CD8-positive, alpha-beta memory T cell (primary cell): ENCODE measurements at regions not wholly inside any gene's neighbourhood (a gene's known extent, or its start where the extent isn't known, plus 50 kb on each side); places are given as distances from the start of the nearest gene placed in this dataset.

Experiments
- CTCF ChIA-PET: fragments of 350-600 bp; sonication (Branson Sonifier 250); formaldehyde crosslinking; loops from one replicate; lab custom pipeline; 2021; ENCODE audit warnings: antibody characterized with exemption; lab: Charles Lee
- POLR2A ChIA-PET: fragments of 350-600 bp; sonication (Branson Sonifier 250); formaldehyde crosslinking; loops from one replicate; lab custom pipeline; 2021; ENCODE audit warnings: antibody characterized with exemption; lab: Charles Lee
- DNase-seq, 5 donors: peaks; one replicate each; pipeline versions ENCODE4 v3.0.0 to v3.0.0-alpha.2; 2020 to 2022; ENCODE audit warnings: mixed read lengths in 1 of 5
- H3K27ac ChIP-seq: one replicate; pipeline ENCODE4 v1.7.0; 2013; ENCODE audit warnings: low read depth, mild to moderate bottlenecking, low read length, moderate library complexity
- H3K27me3 ChIP-seq: 2 replicates; pipeline ENCODE4 v1.7.0; 2013; ENCODE audit warnings: low read length, mild to moderate bottlenecking; ENCODE audit not compliant: insufficient read depth, poor library complexity, severe bottlenecking
- H3K36me3 ChIP-seq: 2 replicates; pipeline ENCODE4 v1.7.0; 2013; ENCODE audit warnings: mild to moderate bottlenecking, low read length, moderate library complexity; ENCODE audit not compliant: insufficient read depth
- H3K4me1 ChIP-seq: 2 replicates; pipeline ENCODE4 v1.7.0; 2013; ENCODE audit warnings: mild to moderate bottlenecking, low read length, moderate library complexity; ENCODE audit not compliant: insufficient read depth
- H3K4me3 ChIP-seq: 2 replicates; pipeline ENCODE4 v1.7.0; 2013; ENCODE audit warnings: mild to moderate bottlenecking, low read length
- H3K9me3 ChIP-seq: 2 replicates; pipeline ENCODE4 v1.7.0; 2013; ENCODE audit warnings: mild to moderate bottlenecking, low read length
- H3K27ac Mint-ChIP-seq, 8 donors: one replicate each; pipeline ENCODE4 v1.8.0; 2020 to 2021; ENCODE audit warnings: mixed read lengths in 8 of 8, mild to moderate bottlenecking in 6 of 8, inconsistent platforms in 3 of 8, moderate library complexity in 3 of 8
- H3K27me3 Mint-ChIP-seq, 2 donors: one replicate each; pipeline ENCODE4 v1.8.0; 2020 to 2021; ENCODE audit warnings: mixed read lengths in 2 of 2, mild to moderate bottlenecking in 1 of 2, moderate library complexity in 1 of 2
- H3K36me3 Mint-ChIP-seq, 3 donors: one replicate each; pipeline ENCODE4 v1.8.0; 2020 to 2021; ENCODE audit warnings: mixed read lengths in 3 of 3, inconsistent platforms in 1 of 3, mild to moderate bottlenecking in 1 of 3
- H3K4me1 Mint-ChIP-seq, 3 donors: one replicate each; pipeline ENCODE4 v1.8.0; 2020 to 2021; ENCODE audit warnings: mixed read lengths in 3 of 3, inconsistent platforms in 1 of 3, mild to moderate bottlenecking in 1 of 3
- H3K4me3 Mint-ChIP-seq, 7 donors: one replicate each; pipeline ENCODE4 v1.8.0; 2020 to 2021; ENCODE audit warnings: mixed read lengths in 7 of 7, mild to moderate bottlenecking in 6 of 7, moderate library complexity in 4 of 7, inconsistent platforms in 2 of 7
- H3K9me3 Mint-ChIP-seq, 5 donors: one replicate each; pipeline ENCODE4 v1.8.0; 2020 to 2022; ENCODE audit warnings: mixed read lengths in 5 of 5, mild to moderate bottlenecking in 3 of 5, moderate library complexity in 2 of 5, inconsistent platforms in 1 of 5

DNA sequence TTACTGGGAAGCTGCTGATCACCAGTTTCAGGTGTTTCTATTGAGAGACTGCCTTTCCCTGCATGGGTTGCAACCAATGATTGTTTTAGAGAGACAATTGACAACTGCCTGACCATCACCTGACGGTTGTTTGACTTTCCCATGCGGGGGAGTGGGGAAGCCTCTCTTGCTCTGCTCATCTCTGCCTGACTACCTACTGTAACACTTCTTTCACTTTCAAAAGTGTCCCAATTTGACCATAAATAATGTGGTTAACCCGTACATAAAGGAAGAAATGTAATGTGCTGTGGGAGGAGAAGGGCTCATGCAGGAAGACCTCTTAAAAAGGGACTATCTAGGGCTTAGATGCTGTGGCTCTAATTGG lies 122.1 kb upstream of the PHACTR1 start:
- no peak for DNase-seq
- POLR2A ChIA-PET = no interaction called here
- H3K4me3 ChIP-seq = no peak overlapping the region
- H3K27ac ChIP-seq = no peak overlapping the region
- CTCF ChIA-PET = no interaction called here
- H3K4me1 ChIP-seq = no peaks in the 10 kb centered on the region
- H3K4me1 Mint-ChIP-seq = no peaks in the 10 kb centered on the region
- H3K36me3 Mint-ChIP-seq = no peaks in the 10 kb centered on the region
- H3K27me3 Mint-ChIP-seq = no peaks in the 10 kb centered on the region
- no peak overlapping the region for H3K4me3 Mint-ChIP-seq
- H3K9me3 Mint-ChIP-seq = no peaks in the 10 kb centered on the region
- H3K36me3 ChIP-seq = no peaks in the 10 kb centered on the region
- H3K27ac Mint-ChIP-seq = peak overlapping the region in 1 of 8 donors; percentile 31
- no peaks in the 10 kb centered on the region for H3K27me3 ChIP-seq
- no peaks in the 10 kb centered on the region for H3K9me3 ChIP-seq

DNA sequence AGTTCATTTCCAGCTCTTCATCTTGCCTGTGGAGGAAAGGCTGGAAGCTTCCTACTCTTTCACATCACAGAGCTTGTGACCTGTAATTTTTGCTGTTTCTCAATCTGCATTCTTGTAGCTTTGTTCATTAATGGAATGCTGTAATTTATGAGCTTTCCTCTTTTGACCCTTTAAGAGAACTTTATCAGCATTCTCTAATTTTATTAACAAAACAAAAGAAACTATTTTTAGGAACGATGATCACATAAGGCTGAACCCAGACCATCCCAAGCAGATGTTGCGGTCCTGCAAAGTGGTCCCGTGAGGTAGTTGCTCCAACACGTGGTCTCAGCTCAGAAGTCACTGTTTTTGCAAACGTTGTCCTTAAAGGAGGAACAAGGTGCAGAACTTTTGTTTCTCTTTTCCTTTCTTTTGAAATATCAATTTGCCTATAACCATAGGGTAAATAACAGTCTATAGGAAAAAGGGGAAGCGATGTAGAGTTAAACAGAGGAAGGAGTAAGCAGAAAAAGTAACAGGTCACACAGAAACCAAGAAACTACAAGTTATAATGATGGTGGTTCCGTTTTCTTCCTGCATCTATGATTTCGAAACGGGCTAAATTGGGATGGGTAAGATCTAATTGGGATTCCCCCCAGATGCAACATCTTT lies 121.3 kb upstream of the PHACTR1 start:
- Mint-ChIP-seq H3K4me3 (no peak overlapping the region), H3K4me1 (no peaks in the 10 kb centered on the region), H3K27ac (no peak overlapping the region), H3K36me3 (no peaks in the 10 kb centered on the region), H3K9me3 (no peaks in the 10 kb centered on the region), H3K27me3 (no peaks in the 10 kb centered on the region)
- H3K36me3 ChIP-seq = no peaks in the 10 kb centered on the region
- no peaks in the 10 kb centered on the region for H3K9me3 ChIP-seq
- DNase-seq = no peak
- no peaks in the 10 kb centered on the region for H3K4me1 ChIP-seq
- no peak overlapping the region for H3K27ac ChIP-seq
- no peaks in the 10 kb centered on the region for H3K27me3 ChIP-seq
- H3K4me3 ChIP-seq = no peak overlapping the region
- ChIA-PET CTCF (no interaction called here), POLR2A (no interaction called here)

DNA sequence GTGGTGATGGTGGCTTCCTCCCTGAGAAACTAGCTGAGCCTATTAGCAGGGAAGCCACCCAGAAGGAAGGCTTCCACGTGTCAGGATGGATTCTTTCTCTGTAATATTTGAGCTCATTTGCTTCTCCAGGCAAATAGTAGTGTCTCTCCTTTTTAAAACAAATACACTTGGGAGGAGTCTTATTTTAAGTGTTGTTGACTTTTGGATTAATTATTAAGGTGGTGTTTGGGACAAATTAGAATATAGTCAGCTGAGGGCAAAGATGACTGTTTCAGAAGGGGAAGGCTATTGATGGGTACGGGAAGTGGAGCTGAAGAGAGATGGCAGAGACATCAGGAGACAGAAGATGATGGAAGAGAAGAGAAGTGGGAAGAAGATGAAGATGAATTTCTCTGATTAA lies 119.8 kb upstream of the PHACTR1 start:
- Mint-ChIP-seq H3K27ac (no peak overlapping the region), H3K4me1 (no peaks in the 10 kb centered on the region), H3K4me3 (no peak overlapping the region), H3K9me3 (no peaks in the 10 kb centered on the region), H3K36me3 (no peaks in the 10 kb centered on the region), H3K27me3 (no peaks in the 10 kb centered on the region)
- H3K4me1 ChIP-seq = no peaks in the 10 kb centered on the region
- DNase-seq = no peak
- POLR2A ChIA-PET = no interaction called here
- no peak overlapping the region for H3K27ac ChIP-seq
- H3K4me3 ChIP-seq = no peak overlapping the region
- H3K27me3 ChIP-seq = no peaks in the 10 kb centered on the region
- H3K36me3 ChIP-seq = no peaks in the 10 kb centered on the region
- CTCF ChIA-PET = no interaction called here
- H3K9me3 ChIP-seq = no peaks in the 10 kb centered on the region

DNA sequence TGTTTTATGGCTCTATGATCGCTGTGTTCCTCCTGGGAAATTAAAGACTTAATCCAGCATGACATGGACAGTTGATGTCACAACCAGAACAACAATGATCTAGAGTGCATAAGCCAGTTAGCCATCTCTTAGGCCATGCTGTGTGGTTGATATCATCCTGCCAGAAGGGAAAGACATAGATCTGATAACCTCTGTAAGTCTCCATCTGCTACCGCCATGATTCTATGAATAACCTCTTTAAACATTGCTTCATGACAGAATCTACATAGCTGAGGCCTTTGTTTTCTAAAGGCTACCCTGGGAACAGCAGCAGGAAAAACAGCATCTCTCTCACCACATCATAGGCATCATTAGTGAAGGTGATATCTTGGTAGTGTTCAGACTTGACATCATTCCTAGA lies 117.6 kb upstream of the PHACTR1 start:
- peaks cover 0 to 4% of the 10 kb centered on the region in 2 donors for H3K27me3 Mint-ChIP-seq
- Histone ChIP-seq H3K36me3 (no peaks in the 10 kb centered on the region), H3K27ac (no peak overlapping the region), H3K4me1 (no peaks in the 10 kb centered on the region), H3K27me3 (no peaks in the 10 kb centered on the region), H3K9me3 (no peaks in the 10 kb centered on the region), H3K4me3 (no peak overlapping the region)
- ChIA-PET CTCF (no interaction called here), POLR2A (no interaction called here)
- H3K4me1 Mint-ChIP-seq = no peaks in the 10 kb centered on the region
- H3K36me3 Mint-ChIP-seq = no peaks in the 10 kb centered on the region
- DNase-seq = no peak
- no peak overlapping the region for H3K27ac Mint-ChIP-seq
- no peak overlapping the region for H3K4me3 Mint-ChIP-seq
- H3K9me3 Mint-ChIP-seq = no peaks in the 10 kb centered on the region

DNA sequence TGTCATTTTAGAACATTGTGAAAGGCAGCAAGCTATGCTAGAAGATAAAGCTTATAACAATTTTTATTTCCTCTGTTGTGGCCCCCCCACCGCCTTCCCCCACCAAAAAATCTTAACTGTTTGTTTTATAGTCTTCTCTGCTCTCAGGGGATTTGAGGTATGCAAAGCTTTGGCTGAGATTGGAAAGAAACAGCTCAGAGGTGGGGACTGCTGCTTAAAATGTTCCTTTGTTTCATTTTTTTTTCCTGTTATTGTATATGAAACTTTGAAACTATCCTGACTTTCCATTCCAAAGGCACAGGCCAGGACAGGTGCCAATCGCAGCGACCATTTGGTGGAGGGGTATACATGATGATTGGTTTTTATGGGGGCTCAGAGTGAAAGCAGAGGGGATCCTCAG lies 114.7 kb upstream of the PHACTR1 start:
- CTCF ChIA-PET = no interaction called here
- peaks cover 0 to 2% (median 0%) of the 10 kb centered on the region in 3 donors for H3K4me1 Mint-ChIP-seq
- H3K36me3 Mint-ChIP-seq = no peaks in the 10 kb centered on the region

DNA sequence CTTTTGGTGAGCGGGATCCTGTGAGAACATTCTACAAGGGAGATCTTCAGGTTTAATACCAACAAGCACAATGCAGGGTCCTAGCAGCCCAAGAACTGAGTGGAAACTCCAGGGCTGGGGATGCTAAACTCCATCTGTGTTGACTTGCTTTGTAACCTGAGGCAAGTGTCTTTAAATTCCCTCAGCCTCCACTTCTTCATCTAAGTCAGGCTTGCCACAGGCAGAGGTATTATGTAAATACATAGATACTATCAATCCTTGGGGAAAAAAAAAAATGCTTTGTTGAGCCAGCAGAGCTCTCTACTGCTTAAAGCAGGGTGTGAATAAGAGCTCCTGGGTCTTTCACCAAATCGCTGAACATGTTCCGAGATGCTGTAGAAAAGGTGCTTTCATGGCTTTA lies 114.2 kb upstream of the PHACTR1 start:
- Histone ChIP-seq H3K36me3 (no peaks in the 10 kb centered on the region), H3K9me3 (no peaks in the 10 kb centered on the region), H3K27me3 (no peaks in the 10 kb centered on the region), H3K4me3 (no peak overlapping the region), H3K4me1 (no peaks in the 10 kb centered on the region), H3K27ac (no peak overlapping the region)
- no peak overlapping the region for H3K27ac Mint-ChIP-seq
- no peaks in the 10 kb centered on the region for H3K9me3 Mint-ChIP-seq
- H3K27me3 Mint-ChIP-seq = peaks cover 0 to 8% of the 10 kb centered on the region in 2 donors
- peaks cover 0 to 2% (median 0%) of the 10 kb centered on the region in 3 donors for H3K4me1 Mint-ChIP-seq
- CTCF ChIA-PET = no interaction called here
- H3K36me3 Mint-ChIP-seq = no peaks in the 10 kb centered on the region
- POLR2A ChIA-PET = no interaction called here
- no peak overlapping the region for H3K4me3 Mint-ChIP-seq
- DNase-seq = no peak

More for the DNA sequence above, 114.7 kb upstream of the PHACTR1 start:
- H3K9me3 ChIP-seq = no peaks in the 10 kb centered on the region
- no peak overlapping the region for H3K4me3 Mint-ChIP-seq
- H3K27me3 ChIP-seq = no peaks in the 10 kb centered on the region
- peaks cover 0 to 5% of the 10 kb centered on the region in 2 donors for H3K27me3 Mint-ChIP-seq
- H3K36me3 ChIP-seq = no peaks in the 10 kb centered on the region
- no peak overlapping the region for H3K27ac Mint-ChIP-seq
- H3K4me3 ChIP-seq = no peak overlapping the region
- no peaks in the 10 kb centered on the region for H3K4me1 ChIP-seq
- DNase-seq = no peak
- H3K9me3 Mint-ChIP-seq = no peaks in the 10 kb centered on the region
- H3K27ac ChIP-seq = no peak overlapping the region
- POLR2A ChIA-PET = interaction anchor here (0.6 kb wide), 1 partner anchor 455 kb away, joined by 3 read pairs; no protein-coding TSS in a partner anchor

DNA sequence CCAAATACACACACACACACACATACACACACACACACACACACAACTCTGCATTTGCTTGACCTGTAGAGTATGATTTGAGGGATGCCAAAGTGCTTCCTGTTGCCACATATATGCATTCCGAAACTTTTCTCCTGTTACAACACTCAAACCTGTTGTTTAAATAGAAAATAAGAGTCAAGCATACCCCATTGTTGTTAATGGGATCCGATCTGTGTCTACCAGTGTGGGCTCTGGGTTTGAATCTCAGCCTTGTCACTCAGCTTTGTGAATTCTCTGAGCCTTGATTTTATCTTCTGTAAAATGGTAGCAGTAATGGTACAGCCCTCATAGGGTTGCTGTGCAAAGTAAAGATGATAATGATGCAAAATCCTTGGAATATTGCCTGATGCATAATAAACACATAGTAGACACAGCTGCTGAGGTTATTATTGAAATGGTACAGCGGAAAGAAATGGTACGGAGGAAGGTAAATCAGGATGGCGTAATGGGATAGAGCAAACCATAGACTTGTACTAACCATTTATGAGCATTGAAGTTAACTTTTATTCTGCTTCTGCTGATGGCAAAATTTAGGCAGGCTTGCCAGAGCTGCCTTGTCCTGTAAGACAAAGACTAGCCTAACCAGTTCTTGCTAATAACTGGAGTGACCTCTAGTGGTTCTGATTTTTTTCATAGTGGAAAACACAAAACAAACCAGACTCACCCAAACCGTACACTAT lies 113.5 kb upstream of the PHACTR1 start:
- Mint-ChIP-seq H3K27ac (no peak overlapping the region), H3K27me3 (peaks cover 0 to 8% of the 10 kb centered on the region in 2 donors), H3K36me3 (no peaks in the 10 kb centered on the region), H3K4me1 (peaks cover 0 to 2% (median 0%) of the 10 kb centered on the region in 3 donors), H3K4me3 (no peak overlapping the region), H3K9me3 (no peaks in the 10 kb centered on the region)
- Histone ChIP-seq H3K4me1 (no peaks in the 10 kb centered on the region), H3K9me3 (no peaks in the 10 kb centered on the region), H3K27me3 (no peaks in the 10 kb centered on the region), H3K36me3 (no peaks in the 10 kb centered on the region), H3K4me3 (no peak overlapping the region), H3K27ac (no peak overlapping the region)
- CTCF ChIA-PET = no interaction called here
- DNase-seq = no peak
- POLR2A ChIA-PET = no interaction called here

DNA sequence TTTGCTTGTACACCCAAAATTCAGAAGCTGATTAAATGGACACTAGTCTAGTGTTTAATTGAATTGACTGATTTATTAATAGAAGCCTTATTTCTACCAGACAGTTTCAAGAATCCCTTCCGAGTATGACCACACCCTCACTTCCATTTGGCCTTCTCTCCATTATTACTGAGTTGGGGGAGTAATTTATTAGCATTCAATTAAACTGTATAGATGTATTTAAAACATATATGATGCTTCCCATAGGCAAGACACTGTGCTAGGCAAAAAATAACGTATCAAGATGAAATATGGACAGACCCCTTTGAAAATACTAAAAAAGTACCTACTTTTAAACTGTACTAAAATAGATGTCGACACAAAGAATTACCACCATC lies 112.9 kb upstream of the PHACTR1 start:
- Histone ChIP-seq H3K9me3 (no peaks in the 10 kb centered on the region), H3K4me1 (no peaks in the 10 kb centered on the region), H3K27me3 (no peaks in the 10 kb centered on the region), H3K27ac (no peak overlapping the region), H3K36me3 (no peaks in the 10 kb centered on the region), H3K4me3 (no peak overlapping the region)
- H3K4me3 Mint-ChIP-seq = no peak overlapping the region
- H3K36me3 Mint-ChIP-seq = no peaks in the 10 kb centered on the region
- H3K27ac Mint-ChIP-seq = no peak overlapping the region
- peaks cover 0 to 8% of the 10 kb centered on the region in 2 donors for H3K27me3 Mint-ChIP-seq
- no peak for DNase-seq
- ChIA-PET POLR2A (no interaction called here), CTCF (no interaction called here)
- peaks cover 0 to 2% (median 0%) of the 10 kb centered on the region in 3 donors for H3K4me1 Mint-ChIP-seq
- H3K9me3 Mint-ChIP-seq = no peaks in the 10 kb centered on the region
